Smooth muscle cell (in vitro differentiated cells): ENCODE measurements at regions not wholly inside any gene's neighbourhood (a gene's known extent, or its start where the extent isn't known, plus 50 kb on each side); places are given as distances from the start of the nearest gene placed in this dataset.
"Not testable (repeated sequence)": the region's sequence is repeated elsewhere in the genome, so short reads cannot be mapped to it uniquely, and the experiment has no call there.

ENCODE experiments used
- DNase-seq: peaks from one replicate; lab custom pipeline; 2025; ENCODE audit not compliant: unreplicated experiment; lab: John Stamatoyannopoulos, UW
- H2AFZ ChIP-seq: fragments of 200-600 bp; sonication (generic); 2 replicates; pipeline ENCODE4 v1.6.0; 2016; ENCODE audit warnings: antibody characterized with exemption, low read depth, mild to moderate bottlenecking
- H3F3A ChIP-seq: fragments of 200-600 bp; sonication (generic); 2 replicates; pipeline ENCODE4 v1.6.0; 2017; ENCODE audit warnings: antibody characterized with exemption, low read depth
- H3K27ac ChIP-seq: fragments of 200-600 bp; sonication (generic); 2 replicates; pipeline ENCODE4 v1.5.1; 2016; ENCODE audit warnings: low read depth, mild to moderate bottlenecking
- H3K27me3 ChIP-seq: fragments of 200-600 bp; sonication (generic); 2 replicates; pipeline ENCODE4 v1.6.1; 2016; ENCODE audit warnings: low read depth, mild to moderate bottlenecking
- H3K36me3 ChIP-seq: fragments of 200-600 bp; sonication (generic); 2 replicates; pipeline ENCODE4 v1.5.1; 2016; ENCODE audit warnings: low read depth
- H3K4me1 ChIP-seq: fragments of 200-600 bp; sonication (generic); 2 replicates; pipeline ENCODE4 v1.5.1; 2016; ENCODE audit warnings: low read depth
- H3K4me2 ChIP-seq: fragments of 200-600 bp; sonication (generic); 2 replicates; pipeline ENCODE4 v1.6.0; 2016; ENCODE audit warnings: mild to moderate bottlenecking
- H3K4me3 ChIP-seq: fragments of 200-600 bp; sonication (generic); 2 replicates; pipeline ENCODE4 v1.5.1; 2016; ENCODE audit warnings: mild to moderate bottlenecking
- H3K79me2 ChIP-seq: fragments of 200-600 bp; sonication (generic); 2 replicates; pipeline ENCODE4 v1.6.0; 2016; ENCODE audit warnings: low read depth, mild to moderate bottlenecking
- H3K9ac ChIP-seq: fragments of 200-600 bp; sonication (generic); 2 replicates; pipeline ENCODE4 v1.6.0; 2016; ENCODE audit warnings: low read depth
- H3K9me3 ChIP-seq: fragments of 200-600 bp; sonication (generic); replicated peaks from 2 replicates; pipeline ENCODE4 v1.5.1; 2016; ENCODE audit warnings: low read depth
- H4K20me1 ChIP-seq: fragments of 200-600 bp; sonication (generic); 2 replicates; pipeline ENCODE4 v1.6.0; 2016; ENCODE audit warnings: low read depth
- CTCF ChIP-seq: fragments of 200-600 bp; sonication (generic); IDR thresholded peaks from 2 replicates; pipeline ENCODE4 v1.5.1; 2017; ENCODE audit warnings: borderline replicate concordance, mild to moderate bottlenecking, antibody characterized with exemption; ENCODE audit not compliant: insufficient read depth, poor library complexity, severe bottlenecking
- WGBS: methylation state at CpG from one replicate; pipeline ENCODE4 v1.1.7; 2016; ENCODE audit warnings: low lambda C conversion rate; 5-methylcytosine and 5-hydroxymethylcytosine counted together

- Histone ChIP-seq H2AFZ (no peak overlapping the region), H3K4me2 (no peak overlapping the region), H3K4me3 (no peak overlapping the region), H3K9me3 (peaks cover 12% of the 10 kb centered on the region), H3K4me1 (no peaks in the 10 kb centered on the region), H3K27me3 (no peaks in the 10 kb centered on the region), H3F3A (no peaks in the 10 kb centered on the region), H3K27ac (no peak overlapping the region), H3K36me3 (peaks cover 5% of the 10 kb centered on the region), H3K9ac (no peak overlapping the region), H3K79me2 (no peaks in the 10 kb centered on the region), H4K20me1 (no peaks in the 10 kb centered on the region)
- TF ChIP-seq CTCF = no peak
- DNase-seq = no peak
- WGBS = 97% methylated on average over 33 of the region's 33 CpGs
Measured at GRCh38 chr6:6952484-6952883, 155.3 kb upstream of the RREB1 start.

- H3K27me3 ChIP-seq, H3K36me3 ChIP-seq, H3K4me1 ChIP-seq, H3K4me2 ChIP-seq, H4K20me1 ChIP-seq, H3K4me3 ChIP-seq, H3K79me2 ChIP-seq, H3K9ac ChIP-seq, H3K27ac ChIP-seq, H3F3A ChIP-seq, DNase-seq, H2AFZ ChIP-seq: not testable (repeated sequence)
- peaks cover 12% of the 10 kb centered on the region for H3K9me3 ChIP-seq
- WGBS = 84% methylated on average over 6 of the region's 6 CpGs
Measured at GRCh38 chr6:6952927-6953326, 154.8 kb upstream of the RREB1 start.

- H3K4me2 ChIP-seq = no peak overlapping the region
- H4K20me1 ChIP-seq = no peaks in the 10 kb centered on the region
- no peak for TF ChIP-seq CTCF
- no peaks in the 10 kb centered on the region for H3K36me3 ChIP-seq
- no peak overlapping the region for H3K4me3 ChIP-seq
- no peaks in the 10 kb centered on the region for H3K79me2 ChIP-seq
- H3K9me3 ChIP-seq = no peaks in the 10 kb centered on the region
- H3K4me1 ChIP-seq = no peaks in the 10 kb centered on the region
- H3K27me3 ChIP-seq = no peaks in the 10 kb centered on the region
- H3K9ac ChIP-seq = no peak overlapping the region
- H3F3A ChIP-seq = no peaks in the 10 kb centered on the region
- DNase-seq = no peak
- no peak overlapping the region for H2AFZ ChIP-seq
- no peak overlapping the region for H3K27ac ChIP-seq
- WGBS = 65% methylated on average over 5 of the region's 5 CpGs
Measured at GRCh38 chr6:6960571-6961251, 147.1 kb upstream of the RREB1 start.

- no peaks in the 10 kb centered on the region for H3K27me3 ChIP-seq
- 92% methylated on average over 4 of the region's 4 CpGs for WGBS
- H3K27ac ChIP-seq = no peak overlapping the region
- H3F3A ChIP-seq = no peaks in the 10 kb centered on the region
- H3K4me3 ChIP-seq = no peak overlapping the region
- TF ChIP-seq CTCF = no peak
- no peaks in the 10 kb centered on the region for H4K20me1 ChIP-seq
- no peak overlapping the region for H3K9ac ChIP-seq
- no peaks in the 10 kb centered on the region for H3K9me3 ChIP-seq
- H3K4me1 ChIP-seq = no peaks in the 10 kb centered on the region
- H3K4me2 ChIP-seq = no peak overlapping the region
- no peak for DNase-seq
- H3K79me2 ChIP-seq = no peaks in the 10 kb centered on the region
- no peak overlapping the region for H2AFZ ChIP-seq
- H3K36me3 ChIP-seq = no peaks in the 10 kb centered on the region
Measured at GRCh38 chr6:6962086-6962485, 145.7 kb upstream of the RREB1 start.
